ENCODE measurements at regions not wholly inside any gene's neighbourhood (a gene's known extent, or its start where the extent isn't known, plus 50 kb on each side); places are given as distances from the start of the nearest gene placed in this dataset.

- no peak for DNase-seq
Observed at GRCh38 chr3:178456621-178457285, 79.5 kb upstream of the KCNMB2 start.

GRCh38 chr3:178457511-178457910 lies 78.7 kb upstream of the KCNMB2 start:
- no peak for DNase-seq

- no peak for DNase-seq
Observed at GRCh38 chr3:178458313-178459037, 77.8 kb upstream of the KCNMB2 start.

GRCh38 chr3:178459038-178459410 lies 77.2 kb upstream of the KCNMB2 start:
- DNase-seq = no peak

- DNase-seq = no peak
Observed at GRCh38 chr3:178465260-178466180, 70.7 kb upstream of the KCNMB2 start.

- DNase-seq = no peak
Observed at GRCh38 chr3:178472941-178473340, 63.3 kb upstream of the KCNMB2 start.

GRCh38 chr3:178474526-178474925 lies 61.7 kb upstream of the KCNMB2 start:
- DNase-seq = peak; percentile 13

- no peak for DNase-seq
Observed at GRCh38 chr3:178475062-178475461, 61.2 kb upstream of the KCNMB2 start.

GRCh38 chr3:178476886-178477285 lies 59.4 kb upstream of the KCNMB2 start:
- DNase-seq = no peak

- DNase-seq = no peak
Observed at GRCh38 chr3:178479446-178479845, 56.8 kb upstream of the KCNMB2 start.

GRCh38 chr3:178479860-178480259 lies 56.4 kb upstream of the KCNMB2 start:
- no peak for DNase-seq

GRCh38 chr3:178480274-178480673 lies 56.0 kb upstream of the KCNMB2 start:
- no peak for DNase-seq

- DNase-seq = no peak
Observed at GRCh38 chr3:178480795-178481194, 55.4 kb upstream of the KCNMB2 start.

GRCh38 chr3:178482981-178483380 lies 53.3 kb upstream of the KCNMB2 start:
- DNase-seq = no peak

GRCh38 chr3:178483704-178484103 lies 52.5 kb upstream of the KCNMB2 start:
- DNase-seq = no peak

GRCh38 chr3:178485756-178486155 lies 50.5 kb upstream of the KCNMB2 start:
- DNase-seq = no peak

All from hematopoietic multipotent progenitor cell treated with erythropoietin and hydrocortisone succinate and interleukin-3 and kit ligand, for 4 days (in vitro differentiated cells).